ENCODE measurements at regions not wholly inside any gene's neighbourhood (a gene's known extent, or its start where the extent isn't known, plus 50 kb on each side); places are given as distances from the start of the nearest gene placed in this dataset.

- peak overlapping the region; percentile 13 for H3K27ac ChIP-seq
- TF ChIP-seq CTCF (IDR thresholded peaks at IDR 0.05) (no peak), ZFX (IDR thresholded peaks at IDR 0.05; ENCODE audit: borderline replicate concordance) (no peak)
Measured at GRCh38 chr13:50521006-50521830, 322.3 kb downstream of the DLEU7 start.

- peak overlapping the region; percentile 13 for H3K27ac ChIP-seq
- no peak for TF ChIP-seq CTCF (IDR thresholded peaks at IDR 0.05)
- no peak for TF ChIP-seq ZFX (IDR thresholded peaks at IDR 0.05; ENCODE audit: borderline replicate concordance)
Measured at GRCh38 chr13:50521831-50522149, 321.7 kb downstream of the DLEU7 start.

GRCh38 chr13:50522506-50522905 is 321.0 kb downstream of the DLEU7 start:
- TF ChIP-seq ZFX (IDR thresholded peaks at IDR 0.05; ENCODE audit: borderline replicate concordance) (no peak), CTCF (IDR thresholded peaks at IDR 0.05) (no peak)
- H3K27ac ChIP-seq: no peak overlapping the region

GRCh38 chr13:50523307-50523706 is 320.2 kb downstream of the DLEU7 start:
- no peak overlapping the region for H3K27ac ChIP-seq
- no peak for TF ChIP-seq ZFX (IDR thresholded peaks at IDR 0.05; ENCODE audit: borderline replicate concordance)
- TF ChIP-seq CTCF (IDR thresholded peaks at IDR 0.05): no peak

- no peak overlapping the region for H3K27ac ChIP-seq
- no peak for TF ChIP-seq ZFX (IDR thresholded peaks at IDR 0.05; ENCODE audit: borderline replicate concordance)
- no peak for TF ChIP-seq CTCF (IDR thresholded peaks at IDR 0.05)
Measured at GRCh38 chr13:50524560-50524959, 318.9 kb downstream of the DLEU7 start.

DNA sequence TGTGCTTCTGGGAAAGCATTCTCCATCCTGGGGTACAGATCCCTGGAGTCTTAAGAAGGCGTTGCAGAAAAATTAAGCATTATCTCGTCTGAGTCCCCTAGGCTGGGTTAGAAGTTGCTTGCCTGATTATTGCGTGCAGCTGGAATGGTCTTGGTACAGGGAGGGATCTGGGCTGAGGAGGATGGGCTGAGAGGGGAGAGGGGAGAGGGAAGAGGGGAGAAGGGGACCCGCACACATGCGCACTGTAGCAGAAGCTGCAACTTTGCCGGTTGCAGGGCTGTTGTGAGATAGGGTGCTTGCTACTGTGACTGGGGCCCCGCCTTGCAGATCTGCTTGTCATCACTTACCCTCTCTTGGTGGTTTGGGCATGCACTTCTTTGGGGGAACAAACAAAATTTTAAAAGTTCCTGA is 316.8 kb downstream of the DLEU7 start:
- no peak for TF ChIP-seq CTCF (IDR thresholded peaks at IDR 0.05)
- TF ChIP-seq ZFX (IDR thresholded peaks at IDR 0.05; ENCODE audit: borderline replicate concordance): no peak
- H3K27ac ChIP-seq: no peak overlapping the region

DNA sequence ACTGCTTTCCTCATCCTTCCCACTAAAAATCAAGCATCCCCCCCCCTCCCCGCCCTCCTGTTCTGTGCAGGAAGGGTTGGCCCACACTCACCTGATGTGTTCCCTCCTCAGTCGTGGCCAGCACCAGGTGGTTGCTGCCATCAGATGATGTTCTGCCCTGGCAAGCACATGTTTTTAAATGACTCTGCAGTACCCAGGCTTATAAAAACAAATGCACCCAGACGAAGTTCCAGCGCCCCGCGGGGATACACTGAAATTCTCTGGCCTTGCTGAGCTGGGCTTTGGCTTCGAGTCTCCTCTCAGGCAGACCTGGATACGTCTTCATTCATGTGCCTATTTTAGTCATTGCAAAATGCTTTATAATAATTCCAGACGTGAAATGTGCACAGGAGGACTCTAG is 316.3 kb downstream of the DLEU7 start:
- TF ChIP-seq ZFX (IDR thresholded peaks at IDR 0.05; ENCODE audit: borderline replicate concordance) (no peak), CTCF (IDR thresholded peaks at IDR 0.05) (no peak)
- H3K27ac ChIP-seq: no peak overlapping the region
